Hypothalamus (tissue), 51 donors: ENCODE measurements at regions not wholly inside any gene's neighbourhood (a gene's known extent, or its start where the extent isn't known, plus 50 kb on each side); places are given as distances from the start of the nearest gene placed in this dataset.

ENCODE experiments used
- DNase-seq, 51 donors: peaks; one replicate each; lab custom pipeline; 2025; lab: John Stamatoyannopoulos, UW

DNA sequence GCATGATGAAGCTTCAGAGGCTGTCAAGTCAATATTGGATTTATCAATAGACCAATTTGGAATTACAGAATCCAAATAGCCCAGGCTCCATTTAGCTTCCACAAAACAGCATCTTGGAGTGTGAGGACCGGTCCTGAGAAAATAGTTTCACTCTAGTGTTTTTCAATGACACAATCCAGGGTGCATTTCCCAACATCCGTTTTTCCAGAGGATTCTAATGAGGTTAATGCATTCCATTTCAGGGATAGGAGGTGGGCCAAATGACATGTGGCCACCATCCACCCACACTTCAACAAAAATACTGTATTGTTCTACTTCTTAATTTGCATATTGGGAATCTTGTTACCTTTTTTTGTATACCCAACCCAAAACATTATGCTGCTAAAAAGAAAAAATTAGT is 229.8 kb upstream of the LDB2 start:
- DNase-seq: no peak

DNA sequence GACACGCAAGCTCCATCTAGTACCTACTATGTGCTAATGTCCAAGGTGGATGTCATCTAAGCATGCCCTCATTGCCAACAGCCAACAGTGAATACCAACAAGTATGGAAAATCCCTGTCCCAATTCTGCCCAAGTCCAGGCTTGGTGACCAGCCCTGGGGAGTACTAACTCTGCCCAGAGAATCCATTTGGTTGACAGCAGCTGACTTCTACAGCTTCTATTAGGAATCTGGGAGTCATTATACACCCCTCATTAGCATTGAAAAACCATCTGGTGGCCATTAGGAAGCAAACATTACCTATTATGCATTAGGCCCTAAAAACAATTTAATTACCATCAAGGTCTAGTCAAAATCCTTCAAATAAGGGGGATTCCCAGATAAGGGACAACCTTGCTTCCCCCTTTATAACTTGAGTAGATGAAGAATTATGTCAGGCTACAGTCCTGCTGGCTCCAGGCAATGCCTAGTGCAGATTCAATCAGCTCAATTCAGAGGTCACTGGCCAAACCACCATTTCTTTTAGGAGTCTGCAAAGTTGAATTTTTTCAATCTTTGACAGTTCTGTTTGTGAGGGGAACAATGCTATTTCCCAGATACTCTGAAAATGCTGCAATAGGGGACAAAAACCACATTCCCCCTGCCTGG is 228.0 kb upstream of the LDB2 start:
- DNase-seq: no peak

DNA sequence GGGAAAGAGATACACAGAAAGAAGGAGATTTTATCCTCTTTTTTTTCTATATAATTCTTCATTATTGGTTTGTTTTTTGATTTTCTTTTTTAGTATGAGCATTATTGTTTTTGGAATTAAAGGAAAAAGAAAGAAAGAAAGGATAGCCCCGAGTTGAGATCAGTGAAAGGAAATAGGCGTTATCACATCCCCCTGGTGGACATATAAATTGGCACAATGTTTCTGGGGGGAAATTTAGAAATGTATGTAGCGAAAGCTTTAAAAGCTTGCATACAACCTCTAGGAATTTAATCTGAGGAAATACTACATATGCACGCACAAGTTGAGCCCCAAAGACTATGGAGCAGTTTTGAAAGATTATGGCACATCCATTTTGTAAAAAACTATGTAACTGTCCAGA is 226.3 kb upstream of the LDB2 start:
- DNase-seq: no peak

- no peak for DNase-seq
Measured at GRCh38 chr4:17120761-17121160, 222.3 kb upstream of the LDB2 start.

GRCh38 chr4:17117746-17118145 is 219.3 kb upstream of the LDB2 start:
- no peak for DNase-seq

DNA sequence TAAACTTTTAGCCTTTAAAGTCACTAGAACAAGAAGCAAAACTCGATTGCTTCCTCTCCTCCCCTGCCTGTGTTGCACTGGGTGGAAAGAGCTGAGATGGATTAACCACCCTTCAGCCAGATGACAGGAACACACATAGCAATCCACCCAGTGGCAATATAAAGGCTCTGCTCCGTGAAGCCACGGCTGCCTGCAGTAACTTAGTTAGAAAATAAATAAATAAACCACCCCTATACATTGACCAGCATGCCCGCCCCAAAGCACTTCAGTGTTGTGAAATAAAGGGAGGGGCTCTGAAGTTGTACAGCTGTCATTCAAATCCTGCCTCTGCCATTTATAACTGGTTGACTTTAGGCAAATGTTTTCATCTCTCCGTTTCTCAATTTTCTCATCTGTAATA is 217.1 kb upstream of the LDB2 start:
- DNase-seq: no peak

DNA sequence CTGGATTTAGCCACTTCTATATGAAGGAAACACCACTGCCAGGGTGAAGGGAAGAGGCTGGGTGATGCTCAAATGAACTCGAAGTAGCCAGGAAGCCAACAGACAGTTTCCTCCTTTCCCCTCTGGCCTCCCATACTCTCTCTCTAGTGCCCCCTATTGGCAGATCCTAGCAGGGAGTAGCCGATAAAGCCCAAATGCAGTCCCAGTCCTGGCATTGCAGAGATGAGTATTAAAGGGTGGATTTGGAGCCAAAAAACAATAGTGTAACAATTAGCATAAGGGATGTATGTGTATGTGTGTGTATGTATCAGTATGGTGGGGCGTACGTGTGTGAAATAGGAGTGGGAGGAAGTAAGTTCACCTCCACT is 213.8 kb upstream of the LDB2 start:
- peak in 7 of 51 donors; percentile 1 to 27 (median 5) for DNase-seq

DNA sequence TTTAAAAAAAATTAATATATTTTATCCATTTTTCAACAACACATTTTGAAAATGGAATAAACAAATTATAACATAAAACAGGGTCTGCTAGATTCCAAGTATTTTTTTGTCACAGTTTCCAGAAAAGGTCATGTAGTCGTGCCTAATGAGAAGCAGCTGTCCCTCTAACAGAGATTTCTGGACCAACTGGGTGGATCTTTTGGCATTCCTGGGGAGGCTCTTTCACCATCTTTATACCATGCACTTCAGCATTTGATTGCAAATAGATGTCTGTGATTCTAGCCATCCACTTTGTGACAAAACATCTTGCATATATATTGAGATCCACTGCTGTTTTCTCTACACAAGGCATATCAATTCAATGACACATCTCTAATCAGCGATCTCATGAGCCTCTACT is 210.7 kb upstream of the LDB2 start:
- no peak for DNase-seq

DNA sequence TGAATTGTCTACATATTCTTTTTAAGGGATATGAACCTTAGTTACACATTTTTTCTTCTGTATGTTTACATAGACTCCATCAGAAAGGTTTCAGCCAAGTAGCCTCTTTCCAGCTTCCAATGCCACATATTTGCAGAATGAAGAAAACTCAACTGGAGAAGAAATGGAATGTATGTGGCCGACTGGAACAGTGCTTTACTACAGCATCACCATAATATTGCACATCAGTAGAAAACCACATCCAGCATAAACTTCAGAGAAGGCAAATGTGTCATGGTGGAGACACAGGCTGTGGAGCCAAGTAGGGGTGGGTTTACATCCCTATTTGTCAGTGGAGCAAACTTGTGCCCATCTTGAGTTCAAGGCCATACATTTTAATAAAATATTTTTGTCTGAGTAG is 204.8 kb upstream of the LDB2 start:
- no peak for DNase-seq

- DNase-seq: no peak
Measured at GRCh38 chr4:17098996-17099395, 200.6 kb upstream of the LDB2 start.

DNA sequence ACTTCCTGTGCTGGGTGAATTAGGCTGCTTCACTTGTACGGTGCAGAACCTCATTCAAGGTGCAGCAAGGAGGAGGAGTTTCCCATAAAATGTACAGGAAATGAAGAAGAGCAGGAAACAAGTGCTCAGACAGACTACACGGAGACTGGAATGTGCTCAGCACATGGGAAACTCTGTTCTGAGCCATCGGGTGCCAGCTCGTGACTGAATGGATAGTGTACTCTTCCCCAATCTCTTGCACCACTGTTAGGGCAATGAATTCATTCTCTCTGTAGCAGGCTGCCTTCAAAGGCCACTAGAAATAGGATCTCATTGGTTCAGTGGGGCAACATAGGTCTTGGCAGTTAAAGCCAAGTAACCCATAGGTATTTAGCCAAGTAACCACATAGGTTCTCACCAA is 200.0 kb upstream of the LDB2 start:
- no peak for DNase-seq

DNA sequence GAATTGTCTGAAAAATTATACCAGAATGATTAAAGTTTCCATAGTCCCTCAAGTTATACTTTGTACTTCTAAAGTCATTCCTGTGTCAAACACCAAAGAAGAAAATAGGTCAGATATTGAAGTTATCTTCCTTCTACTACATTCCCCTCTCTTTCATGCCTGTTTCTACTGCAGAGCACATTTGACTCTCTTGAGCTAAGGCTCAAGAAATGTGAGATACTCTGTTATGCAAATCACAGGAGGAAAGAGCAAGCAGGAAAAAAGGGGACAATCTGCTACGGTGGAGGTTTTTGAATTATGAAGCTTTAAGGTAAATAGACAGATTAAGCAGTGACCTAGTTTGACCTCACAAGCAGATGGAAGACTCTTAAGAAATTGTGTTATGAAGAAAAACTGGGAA is 198.9 kb upstream of the LDB2 start:
- no peak for DNase-seq

- no peak for DNase-seq
Measured at GRCh38 chr4:17096692-17097091, 198.2 kb upstream of the LDB2 start.

DNA sequence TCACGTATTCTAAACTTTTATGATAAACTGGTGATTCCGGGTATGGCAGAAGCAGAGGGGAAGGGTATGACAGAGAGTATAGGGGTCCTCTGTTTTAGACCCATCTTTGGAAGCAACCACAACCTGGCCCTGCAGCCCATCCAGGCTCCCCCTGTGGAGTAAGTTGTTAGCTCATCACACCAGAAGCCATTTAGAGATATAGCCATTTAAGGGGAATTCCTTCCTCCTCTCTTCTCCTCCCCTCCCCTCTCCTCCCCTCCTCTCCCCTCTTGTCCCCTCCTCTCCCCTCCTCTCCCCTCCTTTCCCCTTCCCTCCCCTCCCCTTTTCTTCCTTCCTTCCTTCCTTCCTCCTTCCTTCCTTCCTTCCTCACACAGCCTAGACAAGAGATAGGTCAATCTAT is 197.3 kb upstream of the LDB2 start:
- no peak for DNase-seq

GRCh38 chr4:17094876-17095210 is 196.4 kb upstream of the LDB2 start:
- no peak for DNase-seq

DNA sequence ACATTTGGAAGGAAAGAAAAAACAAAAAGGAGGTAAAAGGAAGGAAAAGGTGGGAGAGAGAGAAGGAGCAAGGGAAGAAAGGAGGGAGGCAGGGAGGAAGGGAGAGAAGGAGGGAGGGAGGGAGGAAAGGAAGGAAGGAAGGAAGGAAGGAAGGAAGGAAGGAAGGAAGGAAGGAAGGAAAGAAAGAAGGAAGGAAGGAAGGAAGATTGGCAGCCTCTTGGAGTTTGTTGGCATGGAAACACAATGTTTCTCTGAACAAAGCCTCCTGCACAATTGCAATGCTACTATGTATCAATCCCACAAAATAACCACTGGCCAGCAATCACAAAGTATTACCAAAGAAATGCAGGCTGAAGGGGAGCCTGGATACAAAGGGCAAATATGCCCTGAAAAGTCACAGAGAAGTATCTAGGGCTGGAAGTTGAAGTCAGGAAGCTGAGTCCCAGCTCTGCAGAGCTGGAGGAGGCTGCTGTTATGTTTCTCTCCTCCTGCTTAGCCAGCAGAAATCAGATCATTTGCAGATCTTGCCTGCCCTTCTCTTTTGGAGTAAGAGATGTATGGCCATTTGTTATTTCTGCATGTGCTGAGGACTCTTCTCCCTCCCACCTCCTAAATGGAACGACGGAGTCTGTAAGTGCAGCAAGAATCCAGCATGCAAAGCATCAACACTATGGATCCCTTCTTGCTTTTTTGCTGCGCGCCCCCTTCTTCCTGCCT is 195.9 kb upstream of the LDB2 start:
- DNase-seq: peak in 1 of 51 donors; percentile 4

GRCh38 chr4:17093481-17093880 is 195.0 kb upstream of the LDB2 start:
- DNase-seq: no peak

- DNase-seq: no peak
Measured at GRCh38 chr4:17092736-17093437, 194.4 kb upstream of the LDB2 start.

- DNase-seq: no peak
Measured at GRCh38 chr4:17091104-17091503, 192.7 kb upstream of the LDB2 start.

- DNase-seq: no peak
Measured at GRCh38 chr4:17090063-17090462, 191.6 kb upstream of the LDB2 start.

DNA sequence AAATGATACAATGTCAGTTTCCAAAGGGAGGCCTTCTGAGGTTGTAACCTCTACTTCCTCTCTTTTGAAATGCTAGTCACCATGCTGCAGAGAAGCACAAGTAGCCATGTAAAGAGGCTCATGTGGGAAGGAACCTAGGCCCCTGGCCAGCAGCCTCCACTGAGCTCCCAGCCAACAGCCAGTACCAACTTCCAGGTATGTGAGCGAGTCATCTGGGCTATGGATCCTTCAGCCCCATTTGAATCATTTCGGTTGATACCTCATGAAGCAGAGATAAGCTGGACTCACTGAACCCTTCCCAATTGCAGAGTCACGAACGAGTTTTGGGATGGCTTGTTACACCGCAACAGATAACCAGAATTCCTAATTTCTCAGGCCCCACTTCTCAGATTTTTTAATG is 187.0 kb upstream of the LDB2 start:
- DNase-seq: no peak

DNA sequence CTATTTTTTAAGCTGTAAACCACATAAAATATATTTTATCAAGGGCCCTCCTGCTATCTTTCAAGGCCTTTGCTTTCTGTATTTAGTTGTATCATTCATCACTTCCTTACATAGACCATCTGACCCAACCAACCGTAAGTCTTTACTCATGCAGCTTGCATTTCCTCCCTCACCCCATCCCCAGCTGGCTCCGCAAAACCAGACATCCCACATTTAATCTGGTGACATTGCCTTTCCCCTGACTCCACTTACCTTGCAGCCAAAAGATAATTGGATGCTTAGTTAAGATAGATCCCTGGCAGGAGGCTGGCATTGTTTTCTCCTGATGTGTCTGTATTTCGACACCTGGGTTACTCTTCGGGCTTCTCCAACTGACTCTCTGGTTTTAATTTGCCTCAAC is 183.7 kb upstream of the LDB2 start:
- no peak for DNase-seq
